HG02973 (cell line): ENCODE measurements at regions not wholly inside any gene's neighbourhood (a gene's known extent, or its start where the extent isn't known, plus 50 kb on each side); places are given as distances from the start of the nearest gene placed in this dataset.
"Not testable (repeated sequence)": the region's sequence is repeated elsewhere in the genome, so short reads cannot be mapped to it uniquely, and the experiment has no call there.

Experiments
- ATAC-seq: cut with Tn5 transposase; IDR thresholded peaks from one replicate; pipeline ENCODE4 v1.9.1; 2021; ENCODE audit warnings: moderate library complexity; ENCODE audit not compliant: unreplicated experiment

DNA sequence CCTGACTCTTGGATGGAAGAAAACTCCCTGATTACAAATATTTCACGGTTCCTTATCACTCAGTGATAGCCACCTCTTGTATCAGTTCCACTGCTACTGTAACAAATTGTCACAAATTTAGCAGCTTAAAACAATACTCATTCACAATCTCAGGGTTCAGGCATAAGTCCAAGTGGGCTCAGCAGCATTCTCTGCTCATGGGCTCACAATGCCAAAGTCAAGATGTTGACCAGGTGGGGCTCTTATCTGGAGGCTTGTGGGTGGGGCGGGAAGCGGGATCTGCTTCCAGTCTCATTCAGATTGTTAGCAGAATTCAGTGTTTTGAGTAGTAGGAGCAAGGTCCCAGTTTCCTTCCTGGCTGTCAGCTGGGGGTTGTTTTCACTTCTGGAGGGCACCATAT, 137.3 kb upstream of the FAM78B start:
- ATAC-seq = no peak

DNA sequence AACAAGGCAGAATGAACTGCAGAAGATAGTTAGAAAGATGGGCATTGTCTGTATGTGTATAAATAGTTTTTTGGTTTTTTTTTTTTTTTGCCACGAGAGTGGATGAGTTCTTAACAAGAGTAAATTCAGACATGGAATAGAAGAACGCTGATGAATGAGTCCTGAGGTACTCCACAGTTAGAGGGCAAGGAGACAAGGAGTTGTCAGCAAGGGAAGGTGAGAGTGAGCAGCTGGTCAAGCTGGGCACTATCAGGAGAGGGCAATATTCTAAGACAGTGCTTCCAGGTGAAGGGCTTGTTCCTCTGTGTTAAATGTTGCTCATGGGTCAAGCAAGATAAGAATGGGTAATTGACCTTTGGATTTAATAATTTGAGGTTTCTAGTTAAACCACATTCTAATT, 138.6 kb upstream of the FAM78B start:
- ATAC-seq = no peak

DNA sequence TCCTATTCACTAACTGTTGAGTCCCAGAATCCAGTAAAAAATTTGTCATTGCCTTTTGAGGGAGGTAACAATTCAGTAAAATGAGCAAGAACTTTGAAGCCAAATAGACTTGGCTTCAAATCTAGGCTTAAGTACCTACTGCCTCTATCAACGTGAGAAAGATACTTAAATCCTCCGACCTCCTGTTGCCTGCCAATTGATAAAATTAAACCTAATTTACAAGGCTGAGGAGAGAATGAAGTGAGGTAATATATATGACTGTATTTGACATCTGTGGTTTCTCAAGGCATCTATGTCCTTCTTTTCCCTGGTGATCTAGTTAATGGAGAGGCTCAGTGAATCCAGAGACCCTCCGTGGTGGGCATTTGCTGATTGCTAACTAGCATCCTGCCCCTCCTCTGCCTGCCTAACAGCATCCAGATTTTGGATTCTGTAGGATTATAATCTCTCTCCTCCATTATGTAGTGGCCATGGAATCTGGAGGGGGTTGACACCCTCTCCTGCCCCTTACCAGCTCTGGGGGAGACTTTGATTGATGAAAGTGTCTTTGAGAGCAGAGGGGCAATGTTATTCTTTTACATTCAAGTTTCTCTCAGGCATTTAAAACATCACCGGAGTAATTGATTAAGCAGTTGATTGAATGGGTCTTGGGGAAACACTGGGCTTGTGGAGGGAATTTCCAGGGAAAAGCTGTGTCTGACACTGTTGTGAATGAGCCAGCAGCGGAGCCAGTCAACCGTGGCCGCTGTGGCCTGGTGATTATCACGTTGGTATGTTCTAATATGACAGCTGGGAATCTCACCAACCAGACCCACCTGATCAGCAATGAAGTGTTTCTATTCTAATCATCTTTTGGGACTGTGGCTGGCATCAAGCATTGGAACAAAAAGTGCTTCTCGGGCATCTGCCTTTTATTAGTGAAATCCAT, 140.7 kb upstream of the FAM78B start:
- ATAC-seq = no peak

DNA sequence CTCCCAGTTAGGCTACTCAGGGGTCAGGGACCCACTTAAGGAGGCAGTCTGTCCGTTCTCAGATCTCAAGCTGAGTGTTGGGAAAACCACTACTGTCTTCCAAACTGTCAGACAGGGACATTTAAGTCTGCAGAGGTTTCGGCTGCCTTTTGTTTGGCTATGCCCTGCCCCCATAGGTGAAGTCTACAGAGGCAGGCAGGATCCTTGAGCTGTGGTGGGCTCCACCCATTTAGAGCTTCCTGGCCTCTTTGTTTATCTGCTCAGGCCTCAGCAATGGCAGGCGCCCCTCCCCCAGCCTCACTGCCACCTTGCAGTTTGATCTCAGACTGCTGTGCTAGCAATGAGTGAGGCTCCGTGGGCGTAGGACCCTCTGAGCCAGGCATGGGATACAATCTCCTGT, 149.5 kb upstream of the FAM78B start:
- not testable (repeated sequence) for ATAC-seq

DNA sequence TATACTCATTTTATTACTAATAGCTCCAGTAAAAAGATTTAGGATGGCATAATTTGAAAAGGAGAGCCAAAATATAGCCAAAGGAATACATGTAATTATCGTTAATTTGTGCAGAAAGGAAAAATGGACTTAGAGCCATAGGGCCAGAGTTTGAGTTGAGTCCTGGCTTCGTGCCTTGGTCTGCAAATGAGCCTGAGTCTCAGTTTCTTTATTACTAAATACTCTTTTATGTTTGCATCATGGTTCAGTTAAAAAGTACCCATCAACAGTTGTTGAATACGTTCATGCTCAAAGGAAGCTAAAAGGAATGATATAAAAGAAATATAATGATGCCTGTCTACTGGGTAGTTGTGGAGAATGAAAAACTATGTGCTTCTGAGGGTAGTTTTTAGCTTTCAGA, 155.7 kb upstream of the FAM78B start:
- no peak for ATAC-seq

DNA sequence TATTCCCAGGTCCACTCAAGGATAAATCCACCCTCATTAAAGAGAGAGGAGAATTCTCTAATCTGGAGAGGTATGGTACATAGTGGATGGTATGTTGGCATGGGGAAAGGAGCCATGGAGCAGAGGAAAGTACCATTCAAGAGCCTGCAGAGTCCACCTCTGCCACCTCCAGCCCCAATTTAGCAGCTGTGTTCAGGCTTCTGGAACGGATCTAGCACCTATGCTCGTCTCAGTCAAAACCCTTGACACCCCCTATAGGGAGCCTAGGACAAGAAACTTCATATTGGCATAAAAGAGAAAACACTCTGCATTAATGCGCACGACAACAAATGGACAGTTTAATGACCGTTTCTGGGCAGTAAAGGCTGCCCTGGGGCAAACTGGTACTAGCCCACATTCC, 161.1 kb upstream of the FAM78B start:
- ATAC-seq = no peak

DNA sequence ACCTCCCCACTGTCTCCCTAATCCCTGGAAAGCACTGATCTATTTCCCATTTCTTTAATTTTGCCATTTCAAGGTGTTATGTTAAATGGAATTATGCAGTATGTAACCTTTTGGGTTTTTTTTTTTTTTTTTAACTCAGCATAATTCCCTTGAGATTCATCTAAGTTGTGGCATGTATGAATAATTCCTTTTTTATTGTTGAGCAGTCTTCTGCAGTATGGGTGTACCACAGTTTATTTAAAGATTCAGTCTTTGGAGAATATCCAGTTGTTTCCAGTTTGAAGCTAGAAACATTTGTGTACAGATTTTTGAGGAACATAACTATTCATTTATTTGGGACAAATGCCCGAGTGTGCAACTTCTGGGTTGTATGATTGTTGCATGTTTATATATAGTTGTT, 162.2 kb upstream of the FAM78B start:
- ATAC-seq = no peak

DNA sequence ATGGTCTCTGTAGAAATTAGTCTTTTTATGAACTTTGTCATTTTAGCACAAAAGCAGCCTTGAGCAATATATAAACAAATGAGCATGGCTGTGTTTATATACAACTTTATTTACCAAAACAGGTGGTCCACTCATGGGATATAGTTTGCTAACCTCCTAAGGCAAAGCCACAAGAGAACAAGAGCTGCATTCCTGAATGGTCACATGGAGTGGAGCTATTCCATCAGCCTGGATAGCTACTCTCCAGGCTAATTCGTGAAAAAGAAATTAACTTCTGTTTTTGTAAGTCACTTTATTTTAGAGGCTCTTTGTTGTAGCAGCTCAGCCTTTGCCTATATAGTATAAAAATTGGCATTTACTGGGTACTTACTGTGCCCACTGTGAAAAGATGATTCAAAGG, 163.3 kb upstream of the FAM78B start:
- ATAC-seq = no peak

DNA sequence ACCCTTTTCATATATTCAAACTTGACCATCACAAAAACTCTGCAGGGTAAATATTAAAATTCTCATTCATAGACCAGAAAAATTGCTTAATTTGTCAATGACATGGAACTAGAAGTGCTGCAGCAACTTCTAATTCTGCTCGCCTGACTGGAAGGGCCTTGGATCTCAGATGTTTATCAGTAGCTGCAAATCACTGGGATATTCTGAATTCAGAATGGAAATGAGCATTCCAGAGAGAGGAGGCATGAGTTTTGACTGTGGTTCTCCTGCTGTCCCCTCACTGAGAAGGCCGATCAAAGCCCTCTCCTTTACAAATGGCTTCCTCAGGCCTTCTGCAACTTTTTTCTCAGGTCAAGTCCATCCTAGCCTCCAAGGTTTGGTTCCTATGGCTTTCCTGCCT, 171.3 kb upstream of the FAM78B start:
- ATAC-seq = no peak

DNA sequence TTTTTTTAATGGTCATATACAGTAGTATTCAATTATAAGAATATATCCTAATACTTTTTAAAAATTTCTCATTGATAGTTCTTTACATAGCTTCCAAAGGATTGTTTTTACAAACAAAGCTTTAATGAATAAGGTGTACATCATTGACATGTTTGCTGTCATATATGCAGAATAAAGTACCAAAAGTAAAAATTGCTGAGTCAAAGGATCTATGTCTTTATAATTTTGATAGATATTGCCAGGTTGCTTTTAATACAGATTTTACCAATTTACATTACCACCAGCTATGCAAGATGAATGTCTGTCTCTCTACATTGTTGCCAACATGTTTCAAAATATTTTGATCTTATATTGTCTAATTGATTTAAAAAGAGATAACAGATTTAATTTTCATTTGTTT, 173.9 kb upstream of the FAM78B start:
- ATAC-seq = no peak

DNA sequence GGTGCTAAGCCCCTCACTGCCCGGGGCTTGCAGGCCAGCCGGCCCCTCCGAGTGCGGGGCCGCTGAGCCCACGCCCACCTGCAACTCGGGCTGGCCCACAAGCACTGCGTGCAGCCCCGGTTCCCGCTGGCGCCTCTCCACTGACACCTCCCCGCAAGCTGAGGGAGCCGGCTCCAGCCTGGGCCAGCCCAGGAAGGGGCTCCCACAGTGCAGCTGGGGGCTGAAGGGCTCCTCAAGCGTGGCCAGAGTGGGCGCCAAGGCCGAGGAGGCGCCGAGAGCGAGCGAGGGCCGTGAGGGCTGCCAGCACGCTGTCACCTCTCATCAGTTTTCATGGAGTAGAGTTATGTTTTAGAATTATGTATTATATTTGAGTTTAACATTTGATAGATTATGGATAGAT, 176.5 kb upstream of the FAM78B start:
- no peak for ATAC-seq

DNA sequence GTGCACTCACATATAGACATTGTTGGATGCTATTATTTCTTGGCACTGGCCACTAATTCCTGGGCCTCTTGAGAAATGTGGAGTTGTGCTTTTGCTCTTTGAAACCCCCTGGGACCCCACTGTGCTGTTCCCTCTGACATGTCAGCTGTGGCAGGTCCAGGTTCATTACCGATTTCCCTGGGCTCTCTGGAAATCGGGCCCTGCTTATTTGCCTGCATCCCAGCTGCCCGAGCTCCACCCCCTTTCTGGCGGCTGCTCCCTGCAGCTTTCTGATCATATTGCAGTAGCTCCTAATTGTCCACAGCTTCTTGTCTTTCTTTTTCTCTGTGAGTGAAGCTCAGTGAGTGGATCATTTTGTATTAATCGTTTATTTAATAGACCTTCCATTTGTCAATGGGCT, 183.7 kb upstream of the FAM78B start:
- ATAC-seq = no peak

DNA sequence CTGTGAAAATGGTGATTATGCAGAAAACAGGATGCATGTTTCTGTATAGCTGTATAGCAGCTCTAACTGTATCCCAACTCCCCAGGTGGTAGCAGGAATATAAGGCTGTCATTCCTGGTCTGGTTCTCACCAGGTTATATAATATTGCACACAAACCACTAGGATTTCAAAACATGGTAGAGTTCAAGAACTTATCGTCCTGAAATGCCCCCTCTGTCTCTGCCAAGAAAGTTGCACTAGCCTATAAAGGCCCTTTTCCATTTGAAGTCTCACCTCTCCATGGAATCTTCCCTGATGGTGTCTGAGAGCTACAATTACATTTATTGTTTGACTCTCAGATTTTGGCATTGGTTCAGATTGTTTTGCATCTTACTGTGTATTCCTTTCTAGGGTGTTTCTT, 184.9 kb upstream of the FAM78B start:
- ATAC-seq = no peak

DNA sequence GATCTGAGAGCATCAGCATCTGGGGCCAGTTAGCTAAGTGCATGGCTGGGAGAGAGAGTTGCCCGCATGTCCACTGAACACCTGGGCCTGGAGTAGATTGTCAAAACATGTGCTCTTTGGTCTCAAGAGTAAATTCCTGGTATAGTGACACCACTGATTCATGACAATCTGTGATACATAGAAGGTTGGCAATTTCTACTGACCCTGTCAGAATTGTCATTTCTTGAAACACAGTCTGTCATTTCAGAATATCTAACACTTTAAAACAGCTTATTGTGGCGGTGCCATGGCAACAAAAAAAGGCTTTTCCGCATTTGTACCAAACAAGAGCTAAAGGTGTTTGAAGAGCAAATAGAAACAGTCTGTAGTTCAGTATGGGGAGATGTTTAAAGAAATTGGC, 186.4 kb upstream of the FAM78B start:
- no peak for ATAC-seq

DNA sequence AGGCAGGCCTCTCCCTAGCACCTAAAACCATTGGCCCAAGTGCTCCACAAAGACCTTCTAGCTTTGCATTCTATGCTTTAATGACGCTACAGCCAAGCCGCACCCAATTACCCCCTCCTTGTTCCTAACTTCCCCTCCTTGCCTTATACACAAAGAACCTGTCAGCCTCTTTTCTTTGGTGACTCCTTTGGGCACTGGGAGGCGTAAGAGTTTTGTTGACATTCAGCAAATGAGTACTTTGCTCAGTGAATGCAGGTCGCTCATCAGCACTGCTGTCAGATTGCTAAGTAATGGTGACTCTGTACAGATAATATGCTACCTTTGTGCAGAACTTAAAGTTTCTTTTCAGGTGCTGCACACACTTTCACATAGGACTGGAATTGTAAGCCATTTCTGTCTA, 187.6 kb upstream of the FAM78B start:
- ATAC-seq = no peak

DNA sequence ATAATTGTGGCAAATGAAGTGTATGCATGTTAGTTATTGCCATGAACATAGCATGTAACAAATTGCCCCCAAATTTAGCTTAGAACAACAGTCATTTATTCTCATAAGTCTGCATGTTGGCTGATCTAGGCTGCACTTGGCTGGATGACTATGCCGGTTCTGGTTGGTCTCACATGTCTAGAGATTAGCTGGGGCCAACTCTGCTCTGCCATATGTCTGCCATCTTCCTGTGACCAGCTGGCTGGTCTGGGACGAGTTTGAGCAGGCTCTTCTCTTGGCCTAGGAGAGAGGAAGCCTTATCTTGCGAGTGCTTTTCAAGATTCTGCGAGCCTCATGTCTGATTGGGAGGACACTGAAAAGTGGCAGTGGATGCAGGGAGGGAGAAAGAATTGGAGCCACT, 198.3 kb upstream of the FAM78B start:
- ATAC-seq = no peak

DNA sequence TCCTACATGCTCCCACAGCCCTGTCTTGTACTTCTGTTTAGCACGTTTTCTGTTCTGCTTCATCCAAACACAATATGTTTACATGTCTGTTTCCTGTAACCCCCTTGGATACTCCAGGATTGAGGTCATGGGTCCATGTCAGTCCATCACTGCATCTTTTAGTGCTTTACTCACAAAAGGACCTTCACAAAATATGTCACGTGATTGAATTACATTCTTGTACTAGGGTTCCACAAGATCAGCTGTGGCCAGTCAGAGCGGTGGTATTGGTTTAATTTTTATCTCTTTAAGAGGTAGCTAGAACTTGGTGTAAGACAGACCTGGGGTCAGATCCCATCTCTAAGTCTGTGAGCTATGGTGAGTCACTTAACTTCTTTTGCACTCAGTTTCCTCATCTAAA, 201.2 kb upstream of the FAM78B start:
- ATAC-seq = no peak

DNA sequence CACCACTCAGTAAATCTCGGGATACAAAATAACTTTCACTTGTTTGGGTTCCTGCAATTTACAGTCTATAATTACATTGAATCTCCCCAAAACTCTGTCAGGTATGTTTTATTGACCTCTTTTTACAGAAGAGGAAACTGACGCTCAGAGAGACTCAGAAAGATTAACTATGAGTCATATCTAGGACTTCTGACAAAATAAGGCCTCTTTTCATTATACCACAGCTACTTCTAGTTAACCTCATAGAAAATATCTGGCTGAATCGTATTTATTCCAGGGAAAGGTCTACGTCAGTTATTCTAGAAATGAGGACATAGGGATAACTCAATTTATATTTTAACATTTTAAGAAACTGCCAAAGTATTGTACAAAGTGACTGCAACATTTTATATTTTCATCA, 211.1 kb upstream of the FAM78B start:
- no peak for ATAC-seq

DNA sequence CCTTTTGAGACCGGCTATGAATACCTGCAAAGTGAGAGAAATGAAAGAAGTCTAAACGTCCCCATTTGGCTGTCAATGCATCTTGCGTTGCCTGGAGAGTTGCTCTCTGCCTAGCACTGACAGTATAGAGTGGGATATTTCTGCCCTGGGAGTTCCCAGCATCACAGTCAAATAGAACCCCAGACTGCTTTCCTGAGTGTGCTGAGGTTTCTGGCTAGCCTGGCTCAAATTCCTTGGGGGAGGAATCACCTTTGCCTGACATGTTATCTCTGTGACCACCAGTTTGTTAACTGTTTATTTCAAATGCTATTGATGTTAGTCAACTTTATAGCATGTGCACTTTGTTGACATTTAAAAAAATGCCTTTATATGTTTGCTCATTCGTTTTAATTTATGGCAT, 212.0 kb upstream of the FAM78B start:
- ATAC-seq = no peak

DNA sequence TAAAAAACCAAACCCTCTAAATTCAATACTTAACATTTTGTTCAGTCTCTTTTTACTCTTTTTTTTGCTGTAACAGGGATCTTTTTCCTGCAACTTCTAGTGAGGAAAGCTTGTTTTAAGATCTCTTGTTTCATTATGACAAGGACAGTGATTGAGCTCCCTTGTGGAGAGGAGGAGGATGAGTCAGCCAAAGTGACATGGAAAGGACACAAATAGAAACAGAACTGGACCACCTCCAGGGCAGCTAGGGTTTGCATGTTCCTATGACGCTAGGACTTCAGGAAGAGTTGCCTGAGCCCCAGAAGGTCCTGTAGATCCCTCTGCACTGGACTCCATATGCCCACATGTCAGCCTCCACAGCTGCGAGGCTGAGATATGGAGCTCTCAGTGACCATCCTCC, 212.6 kb upstream of the FAM78B start:
- no peak for ATAC-seq

DNA sequence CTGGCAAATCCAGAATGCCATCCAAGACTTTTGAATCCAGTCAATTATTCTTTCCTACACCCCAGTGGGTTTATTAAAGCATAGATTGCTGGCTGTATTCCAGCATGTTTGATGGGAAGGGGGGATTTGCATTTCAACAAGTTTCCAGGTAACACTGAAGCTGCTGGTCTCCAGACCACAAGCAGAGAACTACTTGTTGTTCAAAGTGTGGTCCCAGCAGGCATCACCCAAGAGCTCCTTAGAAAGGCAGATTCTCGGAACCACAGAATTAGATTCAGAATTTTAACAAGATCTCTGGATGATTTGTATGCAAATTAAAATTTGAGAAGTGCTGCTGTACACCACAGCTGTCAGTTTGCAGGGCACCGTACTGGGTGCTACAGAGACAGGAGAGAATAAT, 216.3 kb upstream of the FAM78B start:
- no peak for ATAC-seq

DNA sequence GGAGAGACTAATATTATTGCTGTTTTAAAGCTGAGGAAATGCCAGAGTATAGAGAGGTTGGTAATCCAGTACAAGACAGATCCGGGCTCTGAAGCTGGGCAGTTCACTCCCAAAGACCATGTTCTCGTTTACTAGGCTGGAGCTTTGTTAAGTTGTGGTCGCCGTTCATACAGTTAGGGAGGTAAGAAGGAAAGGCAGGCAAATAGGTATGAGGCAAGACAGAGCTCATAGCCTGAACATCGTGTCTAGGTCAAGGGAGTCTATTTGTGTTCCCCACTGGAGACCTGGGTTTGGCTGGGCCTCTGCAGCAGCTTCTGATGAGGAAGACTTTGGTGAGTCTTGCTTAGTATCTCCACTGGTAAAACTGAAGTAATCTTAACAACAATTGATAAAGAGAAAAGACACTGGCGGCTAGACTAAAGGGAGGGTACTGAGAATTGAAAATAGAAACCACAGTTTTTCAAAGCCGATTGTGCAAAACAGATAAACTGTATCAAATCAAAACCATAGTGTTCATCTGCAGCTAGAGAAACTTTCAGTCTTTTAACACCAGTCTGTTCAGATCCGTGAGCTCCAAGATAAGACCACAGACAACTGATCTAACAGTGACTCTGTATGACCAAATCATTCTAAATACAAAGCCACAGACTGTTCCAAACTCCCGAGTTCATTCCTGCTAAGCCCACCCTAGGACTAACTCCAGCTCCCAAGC, 217.0 kb upstream of the FAM78B start:
- ATAC-seq = no peak

DNA sequence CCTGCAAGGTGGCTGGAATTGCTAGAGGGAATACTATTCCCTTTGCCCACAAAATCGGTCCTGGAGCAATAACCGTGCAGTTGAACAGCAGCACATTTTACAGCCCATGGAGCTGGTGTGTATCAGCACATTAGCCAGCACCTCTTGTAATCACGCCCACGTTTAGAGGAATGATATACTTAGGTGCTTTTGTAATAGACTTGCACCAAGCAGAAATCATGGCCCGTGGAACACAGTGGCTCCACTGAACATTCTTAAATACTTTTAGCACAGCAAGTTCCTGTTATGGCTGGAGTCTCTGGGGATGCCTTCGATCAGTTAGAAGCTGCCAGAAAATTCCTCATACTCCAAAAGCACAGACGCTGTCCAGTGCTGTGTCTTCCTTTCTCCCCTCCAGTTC, 218.1 kb upstream of the FAM78B start:
- ATAC-seq = no peak
